Fibroblast of the aortic adventitia (primary cell): ENCODE measurements at regions not wholly inside any gene's neighbourhood (a gene's known extent, or its start where the extent isn't known, plus 50 kb on each side); places are given as distances from the start of the nearest gene placed in this dataset.
A peak's percentile ranks its signal among the peaks of the same experiment; 100 is the strongest.

ENCODE experiments used
- DNase-seq: peaks from one replicate; pipeline ENCODE4 v3.0.0-alpha.2; 2010; ENCODE audit warnings: low read depth
- H3K4me3 ChIP-seq: 2 replicates; pipeline ENCODE4 v1.5.1; 2011; ENCODE audit warnings: low read depth, mild to moderate bottlenecking, control low read depth, low read length, moderate library complexity
- TF ChIP-seq, protein P1 (sequence below): IDR thresholded peaks from 2 replicates; pipeline ENCODE4 v1.5.1; 2011; ENCODE audit warnings: mild to moderate bottlenecking, low read length, control low read depth, inconsistent platforms; ENCODE audit not compliant: insufficient read depth

DNA sequence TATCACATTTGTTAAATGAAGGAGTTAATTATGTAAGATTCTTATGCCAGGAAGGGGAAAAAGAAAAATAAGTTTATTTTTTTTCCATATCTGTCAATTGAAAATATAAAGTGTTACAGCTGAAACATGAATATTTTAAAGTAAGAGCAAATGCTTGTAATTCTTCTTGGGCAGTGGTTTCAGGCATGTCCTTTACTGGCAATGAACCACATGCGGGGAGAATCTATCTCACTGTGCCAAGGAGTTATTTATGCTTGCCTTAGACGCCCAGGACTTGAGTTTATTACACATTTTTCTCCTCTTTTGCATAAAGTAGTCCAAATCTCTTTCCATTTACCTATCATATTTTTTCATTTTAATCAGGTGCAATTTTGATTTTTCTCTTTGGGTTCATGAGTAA, 207.8 kb upstream of the NRIP1 start:
- TF ChIP-seq, protein P1, sequence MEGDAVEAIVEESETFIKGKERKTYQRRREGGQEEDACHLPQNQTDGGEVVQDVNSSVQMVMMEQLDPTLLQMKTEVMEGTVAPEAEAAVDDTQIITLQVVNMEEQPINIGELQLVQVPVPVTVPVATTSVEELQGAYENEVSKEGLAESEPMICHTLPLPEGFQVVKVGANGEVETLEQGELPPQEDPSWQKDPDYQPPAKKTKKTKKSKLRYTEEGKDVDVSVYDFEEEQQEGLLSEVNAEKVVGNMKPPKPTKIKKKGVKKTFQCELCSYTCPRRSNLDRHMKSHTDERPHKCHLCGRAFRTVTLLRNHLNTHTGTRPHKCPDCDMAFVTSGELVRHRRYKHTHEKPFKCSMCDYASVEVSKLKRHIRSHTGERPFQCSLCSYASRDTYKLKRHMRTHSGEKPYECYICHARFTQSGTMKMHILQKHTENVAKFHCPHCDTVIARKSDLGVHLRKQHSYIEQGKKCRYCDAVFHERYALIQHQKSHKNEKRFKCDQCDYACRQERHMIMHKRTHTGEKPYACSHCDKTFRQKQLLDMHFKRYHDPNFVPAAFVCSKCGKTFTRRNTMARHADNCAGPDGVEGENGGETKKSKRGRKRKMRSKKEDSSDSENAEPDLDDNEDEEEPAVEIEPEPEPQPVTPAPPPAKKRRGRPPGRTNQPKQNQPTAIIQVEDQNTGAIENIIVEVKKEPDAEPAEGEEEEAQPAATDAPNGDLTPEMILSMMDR, result no peak
- no peak overlapping the region for H3K4me3 ChIP-seq
- DNase-seq, result peak; percentile 71

DNA sequence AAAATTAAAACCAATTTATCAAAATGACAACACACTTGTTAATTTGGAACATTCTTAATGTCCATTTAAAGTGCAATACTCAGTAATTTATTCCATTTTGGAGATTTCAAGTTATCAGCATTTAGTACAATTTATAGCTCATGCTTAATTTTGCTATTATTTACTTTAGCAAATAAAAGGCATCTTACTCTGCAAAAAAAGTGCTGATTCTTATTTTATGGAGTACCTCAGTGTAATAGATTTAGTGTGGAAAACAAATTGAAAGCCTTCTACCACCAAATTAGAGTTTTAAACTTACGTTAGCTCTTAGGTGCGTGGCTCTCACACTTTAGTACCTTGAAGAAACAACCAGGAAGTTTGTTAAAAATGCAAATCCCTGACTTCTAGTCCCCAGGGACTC, 208.4 kb upstream of the NRIP1 start:
- DNase-seq, result no peak
- TF ChIP-seq, protein P1, result no peak
- H3K4me3 ChIP-seq, result no peak overlapping the region

DNA sequence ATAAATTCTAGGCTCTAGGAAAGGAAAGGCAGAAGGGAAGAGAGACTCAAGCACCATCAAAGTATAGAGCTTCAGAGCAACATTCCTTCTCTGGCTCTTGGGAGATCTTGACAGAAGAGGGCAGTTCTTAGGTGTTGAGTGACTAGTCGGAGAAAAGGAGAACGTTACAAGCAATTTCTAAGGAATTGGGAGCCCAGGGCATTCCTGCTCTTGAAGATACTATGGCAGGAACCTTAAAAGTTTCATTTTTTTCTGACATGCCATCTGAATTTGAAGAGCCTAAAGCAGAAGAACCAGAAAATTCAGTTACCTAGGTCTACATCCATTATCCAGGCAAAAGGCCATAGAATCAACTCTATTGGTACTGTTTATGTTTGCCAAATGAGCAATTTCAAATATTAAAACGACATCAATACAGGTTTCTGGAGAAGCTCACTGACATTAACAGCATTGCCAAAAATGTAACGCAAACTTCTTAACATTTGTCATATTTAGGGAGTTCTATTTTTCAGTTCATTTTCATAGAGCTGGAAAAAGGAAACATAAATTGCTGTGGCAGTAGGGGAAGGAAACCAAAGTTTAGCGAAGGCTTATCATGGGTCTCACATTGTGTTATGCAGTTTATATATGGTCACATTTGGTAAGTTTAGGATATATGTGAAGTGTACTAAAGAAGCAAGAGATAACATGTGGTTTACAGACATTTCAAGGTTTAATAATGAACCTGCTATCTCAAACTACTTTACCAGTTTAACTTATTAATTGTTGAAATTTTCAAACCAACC, 210.1 kb upstream of the NRIP1 start:
- TF ChIP-seq, protein P1, result no peak
- no peak overlapping the region for H3K4me3 ChIP-seq
- no peak for DNase-seq

DNA sequence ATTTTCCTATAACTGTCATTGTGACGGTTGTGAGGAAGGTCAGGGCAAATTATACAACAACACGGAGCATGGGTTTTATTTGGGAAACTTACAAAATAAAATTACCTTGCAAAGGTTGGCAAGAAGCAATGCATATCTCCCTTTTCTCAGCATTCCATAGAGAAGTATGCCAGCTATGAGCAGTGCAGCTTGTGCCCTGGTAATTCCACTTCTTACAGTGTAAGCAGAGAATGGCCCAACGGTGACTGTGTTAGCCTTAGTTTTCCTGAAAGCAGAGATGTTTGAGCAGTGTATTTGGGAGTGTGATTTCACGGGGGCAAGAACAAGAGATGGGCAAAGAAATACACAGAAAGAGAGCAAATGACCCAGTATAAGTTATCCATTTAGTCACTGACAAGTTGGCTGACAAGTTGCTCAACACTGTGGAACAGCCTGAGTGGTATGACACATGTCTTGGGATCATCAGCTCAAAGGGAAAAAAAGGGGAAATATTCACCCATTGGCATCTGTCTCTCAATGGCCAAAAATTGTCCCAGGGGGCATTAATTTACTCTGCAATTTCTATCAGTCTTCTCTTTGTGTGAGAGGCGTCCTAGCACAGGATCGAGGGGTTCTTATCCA, 210.9 kb upstream of the NRIP1 start:
- TF ChIP-seq, protein P1, result no peak
- no peak overlapping the region for H3K4me3 ChIP-seq
- no peak for DNase-seq

DNA sequence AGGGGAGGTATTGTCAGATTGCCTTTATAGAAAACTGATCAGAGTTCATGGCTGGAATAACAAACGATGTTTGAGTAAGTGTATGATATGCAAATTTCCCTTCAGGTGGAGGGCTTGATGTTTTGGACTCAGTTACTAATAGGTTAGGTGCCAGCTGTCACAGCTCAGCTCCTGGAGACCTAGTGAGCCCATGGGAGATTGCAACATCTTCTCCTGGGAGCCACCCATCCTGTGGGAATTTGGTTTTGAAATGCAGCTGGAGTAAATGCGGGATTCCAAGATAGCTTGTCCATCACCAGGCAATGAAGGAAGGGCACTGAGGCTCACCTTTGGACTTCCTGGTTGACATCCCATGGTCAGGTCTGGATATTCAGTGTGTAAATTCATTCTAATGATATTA, 211.4 kb upstream of the NRIP1 start:
- no peak for DNase-seq
- H3K4me3 ChIP-seq, result no peak overlapping the region
- TF ChIP-seq, protein P1, result no peak

DNA sequence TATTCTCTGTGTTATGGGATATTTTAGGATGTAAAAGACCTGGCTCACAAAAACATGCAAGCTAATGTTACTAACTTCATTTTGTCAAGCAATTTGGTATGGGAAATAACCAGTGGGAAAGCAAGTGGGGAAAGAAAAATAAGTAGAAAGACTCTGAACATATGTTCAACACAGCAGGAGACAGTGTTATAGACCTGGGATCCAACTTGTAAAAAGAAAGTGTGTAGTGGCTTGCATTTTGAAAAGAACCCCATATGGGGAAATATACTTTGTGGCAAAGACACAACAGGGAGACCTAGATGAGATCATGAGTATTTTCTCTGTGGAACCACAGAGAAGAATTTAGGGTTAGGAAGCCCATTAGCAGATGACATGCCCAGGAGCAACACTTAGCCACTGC, 212.7 kb upstream of the NRIP1 start:
- H3K4me3 ChIP-seq, result no peak overlapping the region
- TF ChIP-seq, protein P1, result no peak
- no peak for DNase-seq

DNA sequence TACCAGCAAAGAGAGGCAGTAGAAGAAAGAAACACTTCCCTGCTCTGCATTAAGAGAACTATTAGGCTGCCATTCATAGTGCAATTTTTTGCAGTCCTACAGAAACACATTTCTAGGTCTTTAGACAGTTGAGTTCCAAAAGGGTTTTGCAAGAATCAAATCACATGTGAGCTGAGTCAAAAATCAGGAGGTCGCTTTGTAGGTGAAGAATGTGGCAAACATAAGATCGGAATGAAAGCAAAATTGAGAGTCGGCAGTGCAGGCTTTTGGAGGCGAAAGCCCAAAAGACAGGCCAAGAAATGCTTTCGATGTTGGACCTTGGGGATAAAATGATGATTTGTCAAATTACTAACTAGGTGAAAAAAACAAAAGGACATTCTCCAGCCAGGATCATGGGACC, 213.5 kb upstream of the NRIP1 start:
- H3K4me3 ChIP-seq, result no peak overlapping the region
- DNase-seq, result peak; percentile 52
- TF ChIP-seq, protein P1, result no peak
